ENCODE measurements at regions not wholly inside any gene's neighbourhood (a gene's known extent, or its start where the extent isn't known, plus 50 kb on each side); places are given as distances from the start of the nearest gene placed in this dataset.

GRCh38 chr3:72238010-72238691 lies 453.2 kb upstream of the PROK2 start:
- Histone ChIP-seq H3K27ac (replicated peaks) (no peak overlapping the region), H3K36me3 (no peaks in the 10 kb centered on the region), H3K9me3 (replicated peaks) (no peaks in the 10 kb centered on the region), H3K4me3 (no peak overlapping the region), H3K4me1 (peaks cover 11% of the 10 kb centered on the region), H3K27me3 (ENCODE audit: low read depth) (no peaks in the 10 kb centered on the region)
- intact Hi-C loops (cut with micrococcal nuclease) = no loop called here
- no peak for TF ChIP-seq CTCF (IDR thresholded peaks at IDR 0.05; ENCODE audit: borderline replicate concordance)
- no peak for DNase-seq

- DNase-seq = no peak
Observed at GRCh38 chr3:72237679-72238009, 452.7 kb upstream of the PROK2 start.

GRCh38 chr3:72234391-72234790 lies 449.4 kb upstream of the PROK2 start:
- Histone ChIP-seq H3K4me1 (peaks cover 11% of the 10 kb centered on the region), H3K9me3 (replicated peaks) (no peaks in the 10 kb centered on the region), H3K36me3 (no peaks in the 10 kb centered on the region), H3K27me3 (ENCODE audit: low read depth) (no peaks in the 10 kb centered on the region), H3K27ac (replicated peaks) (no peak overlapping the region), H3K4me3 (no peak overlapping the region)
- intact Hi-C loops (cut with micrococcal nuclease) = no loop called here
- TF ChIP-seq CTCF (IDR thresholded peaks at IDR 0.05; ENCODE audit: borderline replicate concordance) = no peak
- DNase-seq = no peak

More at GRCh38 chr3:72237679-72238009, 452.7 kb upstream of the PROK2 start:
- TF ChIP-seq CTCF (IDR thresholded peaks at IDR 0.05; ENCODE audit: borderline replicate concordance) = no peak
- Histone ChIP-seq H3K4me3 (no peak overlapping the region), H3K36me3 (no peaks in the 10 kb centered on the region), H3K4me1 (peaks cover 11% of the 10 kb centered on the region), H3K9me3 (replicated peaks) (no peaks in the 10 kb centered on the region), H3K27me3 (ENCODE audit: low read depth) (no peaks in the 10 kb centered on the region), H3K27ac (replicated peaks) (no peak overlapping the region)
- intact Hi-C loops (cut with micrococcal nuclease) = no loop called here

GRCh38 chr3:72233571-72233970 lies 448.6 kb upstream of the PROK2 start:
- DNase-seq = no peak
- H3K27me3 ChIP-seq (ENCODE audit: low read depth) = peaks cover 3% of the 10 kb centered on the region
- H3K36me3 ChIP-seq = no peaks in the 10 kb centered on the region
- H3K27ac ChIP-seq (replicated peaks) = no peak overlapping the region
- intact Hi-C loops (cut with micrococcal nuclease) = no loop called here
- TF ChIP-seq CTCF (IDR thresholded peaks at IDR 0.05; ENCODE audit: borderline replicate concordance) = no peak
- H3K4me1 ChIP-seq = peaks cover 11% of the 10 kb centered on the region
- no peaks in the 10 kb centered on the region for H3K9me3 ChIP-seq (replicated peaks)
- H3K4me3 ChIP-seq = no peak overlapping the region

- H3K36me3 ChIP-seq = no peaks in the 10 kb centered on the region
- peaks cover 11% of the 10 kb centered on the region for H3K4me1 ChIP-seq
- DNase-seq = no peak
- H3K27ac ChIP-seq (replicated peaks) = no peak overlapping the region
- H3K27me3 ChIP-seq (ENCODE audit: low read depth) = peaks cover 8% of the 10 kb centered on the region
- no peak for TF ChIP-seq CTCF (IDR thresholded peaks at IDR 0.05; ENCODE audit: borderline replicate concordance)
- no peak overlapping the region for H3K4me3 ChIP-seq
- intact Hi-C loops (cut with micrococcal nuclease) = no loop called here
- H3K9me3 ChIP-seq (replicated peaks) = no peaks in the 10 kb centered on the region
Observed at GRCh38 chr3:72232777-72233176, 447.8 kb upstream of the PROK2 start.
